ENCODE measurements at regions not wholly inside any gene's neighbourhood (a gene's known extent, or its start where the extent isn't known, plus 50 kb on each side); places are given as distances from the start of the nearest gene placed in this dataset.
"Not testable (repeated sequence)": the region's sequence is repeated elsewhere in the genome, so short reads cannot be mapped to it uniquely, and the experiment has no call there.

DNA sequence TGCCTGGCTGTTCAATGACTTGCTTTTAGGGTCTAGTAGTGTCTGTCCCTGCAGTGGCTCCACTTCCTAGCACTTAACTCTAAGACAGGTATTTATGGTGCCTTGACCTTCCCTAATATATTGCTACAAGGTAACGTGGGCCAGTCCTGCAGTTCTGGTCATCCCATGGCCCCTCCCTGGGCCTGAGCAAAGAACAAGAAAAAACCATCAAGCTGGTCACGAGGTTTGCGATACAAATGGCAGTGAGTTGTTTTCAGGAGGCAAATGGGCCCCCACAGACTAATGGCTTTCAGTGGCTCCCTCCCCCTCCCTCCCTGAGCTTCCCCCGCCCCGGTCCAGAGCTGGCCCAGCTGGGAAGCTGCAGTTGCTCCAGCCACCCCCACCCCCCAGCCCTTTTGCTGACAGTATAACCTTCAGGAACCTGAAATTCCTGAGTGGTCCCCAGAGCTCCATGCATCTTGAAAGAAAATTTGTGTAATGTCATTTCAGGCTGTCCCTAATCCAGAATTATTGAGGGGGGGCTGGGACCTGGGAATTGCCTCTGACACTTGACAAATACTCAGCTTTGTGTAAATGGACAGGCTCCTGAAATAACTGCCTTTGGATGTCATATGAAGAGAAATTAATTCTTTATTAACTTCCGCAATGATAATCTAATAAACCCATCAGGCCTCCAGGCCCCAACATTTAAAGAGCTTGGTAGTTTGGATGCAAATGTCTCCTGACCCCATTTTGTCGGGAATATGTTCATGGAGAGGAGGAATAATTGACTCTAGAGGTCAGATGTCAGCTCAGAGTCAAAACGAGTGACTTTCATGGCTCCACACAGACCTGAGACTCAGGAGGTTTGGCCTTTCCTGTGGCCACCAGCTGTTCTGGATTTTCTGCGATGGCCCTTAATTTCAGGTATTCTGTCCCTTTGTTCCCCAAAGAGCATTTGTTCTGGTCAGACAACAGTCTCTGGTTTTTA, 153.2 kb upstream of the TOP1 start:
- no peaks in the 10 kb centered on the region for H3K79me2 ChIP-seq (ENCODE audit: insufficient read depth, low read length)
- no peak for DNase-seq (ENCODE audit: low read depth, low spot score)
- no peaks in the 10 kb centered on the region for H3K4me1 ChIP-seq (ENCODE audit: control insufficient read depth in 1 of 2, insufficient read depth in 2 of 2, low read length in 2 of 2)
- no peaks in the 10 kb centered on the region for H4K20me1 ChIP-seq (ENCODE audit: insufficient read depth)
- no peak overlapping the region for H2AFZ ChIP-seq (ENCODE audit: low read depth, low read length, poor library complexity, severe bottlenecking)
- RAD21 ChIA-PET (ENCODE audit: low non-redundant PET in 1 of 2, low total read pairs in 2 of 2, uncharacterized antibody in 2 of 2, unreplicated experiment in 2 of 2): interaction anchor here in 1 of 2 experiments (0.8 kb wide), 1 partner anchor 22 kb away, joined by 3 read pairs; no protein-coding TSS in a partner anchor
- no peaks in the 10 kb centered on the region for H3K27me3 ChIP-seq (ENCODE audit: insufficient read depth, low read length)
- no peak overlapping the region for H3K4me3 ChIP-seq (replicated peaks in 1 of 2; ENCODE audit: low read depth in 1 of 2, low read length in 2 of 2)
- no peaks in the 10 kb centered on the region for H3K9me2 ChIP-seq (ENCODE audit: insufficient read depth)
- no peak overlapping the region for H3K4me2 ChIP-seq (ENCODE audit: low read length)
- no TSS peak for BruUV-seq (replicated peaks)
- no peak for ATAC-seq
- no peaks in the 10 kb centered on the region for H3K9me3 ChIP-seq (ENCODE audit: control insufficient read depth in 1 of 2, insufficient read depth in 1 of 2, low read depth in 1 of 2, low read length in 2 of 2)
- intact Hi-C loops (cut with micrococcal nuclease): no loop called here
- CTCF ChIA-PET: interaction anchor here (0.7 kb wide), 1 partner anchor 8 kb away, joined by 3 read pairs; no protein-coding TSS in a partner anchor
- H3K9ac ChIP-seq (ENCODE audit: low read length): no peak overlapping the region
- H3K36me3 ChIP-seq (ENCODE audit: control insufficient read depth in 1 of 2, insufficient read depth in 2 of 2, low read length in 2 of 2): no peaks in the 10 kb centered on the region
- POLR2A ChIA-PET: no interaction called here
- no peak for TF ChIP-seq EGR1 (IDR thresholded peaks at IDR 0.05; ENCODE audit: low read depth)
- no peak for TF ChIP-seq YY1 (IDR thresholded peaks at IDR 0.05; ENCODE audit: extremely low read depth, insufficient replicate concordance, low read depth, low read length)
- no peak for TF ChIP-seq SP1 (IDR thresholded peaks at IDR 0.05; ENCODE audit: low read depth)
- TF ChIP-seq ZFX (IDR thresholded peaks at IDR 0.05): no peak
- H3K27ac ChIP-seq (ENCODE audit: low read depth, low read length): no peak overlapping the region

DNA sequence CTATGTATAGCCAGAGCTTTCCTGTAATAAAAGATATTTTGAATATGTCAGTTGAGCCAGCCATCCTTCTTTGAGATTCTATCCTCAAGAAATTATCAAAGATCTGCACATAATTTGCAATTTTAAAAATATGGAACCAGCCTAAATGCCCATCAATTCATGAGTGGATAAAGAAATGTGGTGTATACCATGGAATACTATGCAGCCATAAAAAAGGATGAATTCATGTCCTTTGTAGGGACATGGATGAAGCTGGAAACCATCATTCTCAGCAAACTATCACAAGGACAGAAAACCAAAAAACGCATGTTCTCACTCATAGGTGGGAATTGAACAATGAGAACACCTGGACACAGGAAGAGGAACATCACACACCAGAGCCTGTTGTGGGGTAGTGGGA, 150.5 kb upstream of the TOP1 start:
- CTCF ChIA-PET: not testable (repeated sequence)

More for the DNA sequence above, 150.5 kb upstream of the TOP1 start:
- DNase-seq (ENCODE audit: low read depth, low spot score); H3K27me3 ChIP-seq (ENCODE audit: insufficient read depth, low read length); H3K36me3 ChIP-seq (ENCODE audit: control insufficient read depth in 1 of 2, insufficient read depth in 2 of 2, low read length in 2 of 2); H3K4me3 ChIP-seq (replicated peaks in 1 of 2; ENCODE audit: low read depth in 1 of 2, low read length in 2 of 2); H3K79me2 ChIP-seq (ENCODE audit: insufficient read depth, low read length); H3K4me1 ChIP-seq (ENCODE audit: control insufficient read depth in 1 of 2, insufficient read depth in 2 of 2, low read length in 2 of 2); H2AFZ ChIP-seq (ENCODE audit: low read depth, low read length, poor library complexity, severe bottlenecking); H3K9me3 ChIP-seq (ENCODE audit: control insufficient read depth in 1 of 2, insufficient read depth in 1 of 2, low read depth in 1 of 2, low read length in 2 of 2); H3K27ac ChIP-seq (ENCODE audit: low read depth, low read length); POLR2A ChIA-PET; ATAC-seq; H3K4me2 ChIP-seq (ENCODE audit: low read length); intact Hi-C loops (cut with micrococcal nuclease); H3K9me2 ChIP-seq (ENCODE audit: insufficient read depth); H4K20me1 ChIP-seq (ENCODE audit: insufficient read depth); RAD21 ChIA-PET (ENCODE audit: low non-redundant PET in 1 of 2, low total read pairs in 2 of 2, uncharacterized antibody in 2 of 2, unreplicated experiment in 2 of 2); H3K9ac ChIP-seq (ENCODE audit: low read length); BruUV-seq (replicated peaks): not testable (repeated sequence)
